ENCODE measurements at regions not wholly inside any gene's neighbourhood (a gene's known extent, or its start where the extent isn't known, plus 50 kb on each side); places are given as distances from the start of the nearest gene placed in this dataset.

- DNase-seq (ENCODE audit: low read depth): no peak
Observed at GRCh38 chr20:19077370-19078220, 134.8 kb upstream of the SLC24A3 start.

GRCh38 chr20:19078448-19079373 lies 133.7 kb upstream of the SLC24A3 start:
- no peak for DNase-seq (ENCODE audit: low read depth)

GRCh38 chr20:19079536-19080299 lies 132.7 kb upstream of the SLC24A3 start:
- no peak for DNase-seq (ENCODE audit: low read depth)

- DNase-seq (ENCODE audit: low read depth): no peak
Observed at GRCh38 chr20:19081937-19082336, 130.5 kb upstream of the SLC24A3 start.

- DNase-seq (ENCODE audit: low read depth): no peak
Observed at GRCh38 chr20:19083136-19083621, 129.3 kb upstream of the SLC24A3 start.

- DNase-seq (ENCODE audit: low read depth): no peak
Observed at GRCh38 chr20:19090332-19090731, 122.1 kb upstream of the SLC24A3 start.

- DNase-seq (ENCODE audit: low read depth): no peak
Observed at GRCh38 chr20:19094959-19095541, 117.4 kb upstream of the SLC24A3 start.

- DNase-seq (ENCODE audit: low read depth): no peak
Observed at GRCh38 chr20:19095762-19096161, 116.7 kb upstream of the SLC24A3 start.

- DNase-seq (ENCODE audit: low read depth): no peak
Observed at GRCh38 chr20:19096843-19097242, 115.6 kb upstream of the SLC24A3 start.

- DNase-seq (ENCODE audit: low read depth): no peak
Observed at GRCh38 chr20:19098117-19098516, 114.3 kb upstream of the SLC24A3 start.

GRCh38 chr20:19098806-19099578 lies 113.5 kb upstream of the SLC24A3 start:
- DNase-seq (ENCODE audit: low read depth): no peak

GRCh38 chr20:19099596-19100545 lies 112.6 kb upstream of the SLC24A3 start:
- no peak for DNase-seq (ENCODE audit: low read depth)

- no peak for DNase-seq (ENCODE audit: low read depth)
Observed at GRCh38 chr20:19100975-19101374, 111.5 kb upstream of the SLC24A3 start.

GRCh38 chr20:19104186-19104585 lies 108.3 kb upstream of the SLC24A3 start:
- no peak for DNase-seq (ENCODE audit: low read depth)

- DNase-seq (ENCODE audit: low read depth): no peak
Observed at GRCh38 chr20:19108155-19108554, 104.3 kb upstream of the SLC24A3 start.

GRCh38 chr20:19110285-19110684 lies 102.2 kb upstream of the SLC24A3 start:
- DNase-seq (ENCODE audit: low read depth): no peak

GRCh38 chr20:19110881-19111460 lies 101.5 kb upstream of the SLC24A3 start:
- DNase-seq (ENCODE audit: low read depth): no peak

GRCh38 chr20:19112828-19113227 lies 99.6 kb upstream of the SLC24A3 start:
- no peak for DNase-seq (ENCODE audit: low read depth)

GRCh38 chr20:19113343-19113930 lies 99.0 kb upstream of the SLC24A3 start:
- DNase-seq (ENCODE audit: low read depth): no peak
